Activated CD4-positive, alpha-beta T cell treated with anti-CD3 and anti-CD28 coated beads for 24 hours (primary cell): ENCODE measurements at regions not wholly inside any gene's neighbourhood (a gene's known extent, or its start where the extent isn't known, plus 50 kb on each side); places are given as distances from the start of the nearest gene placed in this dataset.
A peak's percentile ranks its signal among the peaks of the same experiment; 100 is the strongest.

Source experiments
- DNase-seq, 2 donors: peaks; one replicate each; pipeline ENCODE4 v3.0.0-alpha.2; 2020; ENCODE audit warnings: low read depth in 2 of 2

- DNase-seq: no peak
Observed at GRCh38 chr18:47758000-47758399, 172.5 kb downstream of the SMAD2 start.

DNA sequence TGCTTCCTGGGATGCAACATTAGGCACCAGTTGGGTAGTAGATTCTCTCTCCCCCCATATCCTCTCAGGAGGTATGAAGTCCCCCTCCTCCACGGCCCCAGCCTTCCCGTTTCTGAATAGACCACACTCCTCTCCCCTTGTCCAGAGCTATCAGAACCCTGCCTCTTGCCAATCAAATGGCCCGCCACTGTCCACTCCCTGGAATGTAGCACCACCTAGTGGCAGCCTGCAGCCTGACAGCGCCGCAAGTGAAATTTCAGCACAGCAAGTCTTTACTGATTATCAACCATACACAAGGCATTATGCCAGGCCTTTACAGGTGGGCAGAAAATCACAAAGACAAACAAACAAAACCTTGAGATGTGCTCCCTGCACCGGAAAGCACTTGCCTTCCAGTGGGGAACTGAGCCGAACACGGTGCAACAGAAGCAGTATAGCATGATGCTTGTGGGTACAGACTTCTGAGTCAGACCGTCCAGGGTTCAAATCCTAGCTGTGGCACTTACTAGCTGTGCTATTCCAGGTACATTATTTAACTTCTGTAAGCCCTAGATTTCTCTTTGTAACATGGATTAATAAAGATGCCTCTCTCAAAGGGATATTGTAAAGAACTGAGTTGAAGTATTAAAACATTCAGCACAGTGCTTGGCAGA is 174.0 kb downstream of the SMAD2 start:
- DNase-seq: peak; percentile 21 to 45

DNA sequence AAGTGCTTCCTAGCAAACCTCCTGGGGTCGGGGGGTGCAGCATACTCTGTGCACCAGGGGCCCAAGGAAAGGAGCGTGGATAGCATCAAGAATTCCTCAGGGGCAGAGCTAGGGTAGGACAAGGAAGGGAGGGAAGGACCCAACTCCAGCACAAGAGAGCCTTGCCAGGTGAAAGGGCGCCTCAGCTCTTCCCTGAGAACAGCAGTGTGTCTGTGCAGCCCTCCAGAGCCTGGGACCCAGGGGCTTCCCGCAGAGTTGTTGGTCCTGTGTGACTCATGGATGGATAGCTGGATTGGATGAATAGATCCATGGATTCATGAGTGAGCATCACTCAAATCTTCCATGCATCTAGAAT is 175.4 kb downstream of the SMAD2 start:
- no peak for DNase-seq

GRCh38 chr18:47754311-47755101 is 176.0 kb downstream of the SMAD2 start:
- DNase-seq: peak; percentile 22 to 54

DNA sequence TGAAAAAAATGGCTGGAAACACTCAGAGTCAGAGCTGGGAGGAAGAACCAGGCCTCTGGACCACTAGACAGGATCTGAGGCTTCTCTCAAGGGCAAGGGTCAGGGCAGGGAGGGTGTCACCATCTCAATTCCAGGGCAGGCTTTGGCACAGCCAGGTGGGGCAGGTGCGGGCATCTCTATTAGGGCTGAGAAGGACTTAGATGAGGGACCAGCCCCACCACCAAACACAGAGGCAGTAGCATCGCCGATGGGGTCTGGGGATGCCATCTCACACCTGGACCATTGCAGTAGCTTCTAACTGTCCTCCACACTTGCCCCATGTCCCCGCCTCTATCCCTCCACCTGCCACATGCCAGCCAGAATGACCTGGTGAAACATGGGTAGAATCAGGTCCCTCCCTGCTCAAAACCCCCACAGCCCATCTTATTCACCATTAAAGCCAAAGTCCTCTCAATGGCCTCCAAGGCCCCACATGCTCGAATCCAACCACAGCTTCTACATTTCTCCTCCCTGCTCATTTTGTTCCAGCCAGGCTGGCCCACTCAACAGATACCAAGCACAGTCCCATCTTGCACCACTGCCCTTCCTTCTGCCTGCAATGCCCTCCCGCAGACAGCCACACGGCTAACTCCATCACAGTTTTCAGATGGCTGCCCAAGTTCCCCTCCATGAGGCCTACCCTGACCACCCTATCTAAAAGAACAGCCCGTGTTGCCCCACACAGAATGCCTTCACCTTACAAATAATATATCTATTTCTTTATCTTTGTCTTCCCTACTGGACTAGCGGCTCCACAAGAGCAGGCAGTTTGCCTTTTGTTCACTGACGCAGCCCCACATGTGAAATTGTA is 177.4 kb downstream of the SMAD2 start:
- no peak for DNase-seq

GRCh38 chr18:47750889-47751423 is 179.5 kb downstream of the SMAD2 start:
- DNase-seq: no peak

DNA sequence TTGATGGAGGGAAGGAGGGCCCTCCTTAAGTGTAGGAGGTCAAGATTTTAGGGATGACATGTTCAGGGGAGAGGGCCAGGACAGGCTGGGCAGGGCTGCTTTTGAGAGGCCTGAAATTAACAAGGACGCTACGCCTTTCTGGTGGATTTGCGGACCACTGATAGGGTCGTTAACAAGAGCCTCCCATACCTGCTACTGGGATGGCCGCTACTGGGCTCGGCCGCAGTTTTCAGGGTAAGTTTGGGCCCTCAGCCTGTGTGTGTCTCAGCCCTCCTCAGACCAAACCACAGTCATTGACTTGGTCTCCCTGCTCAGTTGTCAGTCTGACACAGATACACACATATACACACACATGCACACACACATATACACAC is 180.9 kb downstream of the SMAD2 start:
- DNase-seq: no peak

DNA sequence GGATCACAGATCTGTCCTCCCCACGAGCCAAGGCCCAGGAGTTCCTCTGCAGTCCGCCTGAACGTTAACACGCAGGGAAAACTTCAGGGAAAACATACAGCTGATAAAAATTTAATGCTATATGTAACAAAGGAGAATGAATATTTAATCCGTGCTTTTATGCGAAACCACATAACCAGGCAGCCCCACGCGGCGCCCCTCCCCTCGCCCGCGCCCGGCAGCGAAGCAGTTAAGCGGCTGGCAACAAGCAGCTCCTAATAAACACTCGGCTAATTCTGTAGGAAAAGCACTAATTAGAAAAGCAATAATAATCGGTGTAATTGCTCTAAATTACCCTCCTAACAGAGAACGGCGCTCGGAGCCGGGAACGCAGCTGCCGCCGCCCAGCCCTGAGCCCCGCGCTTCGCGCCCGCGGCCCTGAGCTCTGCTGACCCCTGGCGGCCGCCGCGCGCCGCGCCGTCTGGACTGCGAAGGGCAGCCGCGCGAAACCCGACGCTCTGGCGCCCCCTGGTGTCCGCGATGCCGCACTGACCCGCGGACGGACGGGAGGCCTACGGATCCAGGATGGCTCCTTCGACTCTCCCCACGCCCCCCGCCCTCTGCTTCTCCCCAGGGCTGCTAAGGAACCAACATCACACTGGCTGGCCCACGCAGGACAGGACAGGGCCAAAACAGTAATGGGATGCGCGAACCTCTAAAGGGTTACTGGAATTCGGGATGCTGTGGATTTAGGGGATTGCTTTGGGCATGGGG is 181.4 kb downstream of the SMAD2 start:
- DNase-seq: peak; percentile 74 to 81

DNA sequence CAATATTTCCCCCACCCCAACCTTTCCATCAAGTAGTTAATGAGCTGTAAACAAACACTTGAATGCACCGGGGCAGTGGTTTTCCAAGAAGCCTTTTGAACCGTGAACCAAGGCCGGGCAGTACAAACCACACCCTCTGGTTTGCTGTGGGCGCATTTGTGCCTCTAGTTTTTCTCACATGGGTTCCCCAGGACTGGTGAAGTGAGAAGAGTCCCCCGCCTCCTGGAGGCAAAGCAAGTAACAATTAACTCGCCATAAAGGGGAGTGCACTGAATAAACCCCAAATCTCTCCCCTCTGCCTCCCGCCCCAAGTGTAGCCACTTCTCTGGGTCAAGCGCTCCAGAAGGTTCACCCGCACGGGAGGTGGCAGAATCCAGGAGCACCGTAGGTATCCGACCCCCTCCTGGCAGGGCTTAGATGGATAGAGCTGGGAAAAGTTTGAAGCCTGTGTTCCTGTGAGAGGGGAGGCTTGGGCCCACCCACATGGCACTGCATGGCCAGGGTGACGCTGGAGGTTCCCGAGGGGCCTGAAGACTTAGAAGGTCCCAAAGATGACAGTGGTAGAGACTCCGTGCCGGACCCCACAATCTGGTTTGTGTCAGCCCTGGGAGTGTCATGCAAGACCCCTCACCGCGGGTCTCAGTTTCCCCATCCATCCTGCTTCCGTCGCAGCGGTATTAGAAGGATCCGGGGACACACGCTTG is 182.2 kb downstream of the SMAD2 start:
- no peak for DNase-seq

GRCh38 chr18:47747260-47747795 is 183.1 kb downstream of the SMAD2 start:
- DNase-seq: no peak

- no peak for DNase-seq
Observed at GRCh38 chr18:47746615-47747014, 183.8 kb downstream of the SMAD2 start.

- no peak for DNase-seq
Observed at GRCh38 chr18:47745227-47745626, 185.2 kb downstream of the SMAD2 start.

DNA sequence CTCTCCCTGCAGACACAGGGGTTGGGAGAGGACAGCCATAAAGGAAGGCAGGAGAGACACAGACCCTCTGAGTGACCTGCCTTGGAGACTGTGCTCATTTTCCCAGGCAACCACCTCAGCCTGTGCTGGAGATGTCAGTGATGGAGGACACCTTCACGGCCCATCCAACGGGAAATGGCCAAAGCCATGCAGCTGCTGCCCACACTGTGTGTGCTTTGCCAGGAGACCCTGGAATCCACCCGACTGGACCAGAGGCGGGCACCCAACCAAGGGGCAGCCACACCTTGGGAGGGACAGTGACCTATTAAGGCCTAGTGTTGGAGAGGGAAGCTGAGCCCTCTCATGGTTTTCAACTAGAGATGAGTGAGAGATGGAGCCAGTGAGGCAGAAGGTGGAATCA is 192.5 kb downstream of the SMAD2 start:
- DNase-seq: no peak

- no peak for DNase-seq
Observed at GRCh38 chr18:47737198-47737830, 193.1 kb downstream of the SMAD2 start.

DNA sequence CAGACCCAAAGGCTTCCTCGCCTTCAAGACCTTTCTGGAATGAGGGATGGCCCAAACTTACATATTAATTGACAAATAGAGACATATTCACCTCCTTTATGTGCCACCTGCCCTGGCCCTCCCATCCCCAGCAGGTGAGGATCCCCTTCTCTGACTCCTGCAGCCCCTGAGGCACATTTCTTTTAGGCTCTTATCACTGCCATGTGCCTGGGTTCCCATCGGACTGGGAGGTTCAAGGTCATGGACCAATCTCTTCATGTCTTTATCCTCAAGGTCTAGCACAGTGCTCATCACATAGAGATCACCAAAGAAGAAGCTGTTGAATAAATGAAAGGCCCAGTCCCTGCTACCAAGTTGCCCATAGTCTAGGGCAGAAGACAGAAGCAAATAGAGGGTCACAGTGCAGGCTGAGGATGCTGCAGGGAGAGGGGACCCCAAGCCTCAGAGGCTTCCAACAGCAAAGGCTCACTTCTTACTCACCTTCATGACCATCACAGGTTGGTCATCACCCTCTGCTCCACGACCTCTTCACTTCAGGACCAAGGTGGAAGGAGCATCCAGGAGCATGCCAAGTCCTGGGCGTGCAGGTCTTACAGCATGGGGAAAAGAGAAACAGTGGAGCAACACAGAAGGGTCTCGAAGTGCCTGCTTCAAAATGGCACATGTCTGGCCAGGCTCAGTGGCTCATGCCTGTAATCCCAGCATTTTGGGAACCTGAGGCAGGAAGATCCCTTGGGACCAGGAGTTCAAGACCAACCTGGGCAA is 193.9 kb downstream of the SMAD2 start:
- DNase-seq: no peak

- DNase-seq: no peak
Observed at GRCh38 chr18:47735041-47735702, 195.3 kb downstream of the SMAD2 start.

DNA sequence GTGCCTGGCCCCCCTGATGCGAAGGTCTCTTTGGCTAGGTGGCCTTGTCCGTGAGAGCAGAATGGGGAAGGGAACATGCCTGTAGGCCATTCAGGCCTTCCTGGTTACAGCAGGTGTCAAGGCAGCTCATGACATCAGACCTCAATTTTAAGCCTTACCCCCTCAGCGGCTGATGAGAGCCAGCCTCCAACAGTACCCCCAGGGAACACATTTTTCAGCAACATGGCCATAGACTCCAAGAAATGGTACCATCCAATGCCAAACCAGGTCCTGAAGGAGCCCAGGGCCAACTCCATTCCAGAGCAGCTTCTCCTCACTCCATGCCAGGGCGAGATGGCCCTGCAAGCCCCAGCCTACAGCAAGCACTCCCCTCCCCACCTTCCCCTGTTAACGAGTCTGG is 199.2 kb downstream of the SMAD2 start:
- DNase-seq: no peak

DNA sequence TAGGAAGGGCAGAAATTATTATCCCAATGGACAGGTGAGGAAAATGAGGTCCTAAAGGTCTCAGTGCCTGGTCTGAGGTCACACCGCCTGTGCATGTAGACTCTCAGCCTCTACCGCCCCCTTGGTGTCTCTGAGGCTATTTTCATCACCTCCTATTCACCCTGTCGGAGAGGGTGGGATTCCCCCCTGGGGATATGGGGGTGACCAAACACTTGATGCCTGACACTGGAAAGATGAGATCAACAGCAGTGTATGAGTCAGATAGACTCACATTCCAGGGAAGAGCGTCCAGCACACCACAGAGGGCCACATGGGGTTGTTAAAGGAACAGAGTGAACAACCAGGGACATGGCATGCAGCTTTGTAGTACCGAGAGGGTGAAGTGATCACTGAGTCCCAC is 199.7 kb downstream of the SMAD2 start:
- DNase-seq: no peak

DNA sequence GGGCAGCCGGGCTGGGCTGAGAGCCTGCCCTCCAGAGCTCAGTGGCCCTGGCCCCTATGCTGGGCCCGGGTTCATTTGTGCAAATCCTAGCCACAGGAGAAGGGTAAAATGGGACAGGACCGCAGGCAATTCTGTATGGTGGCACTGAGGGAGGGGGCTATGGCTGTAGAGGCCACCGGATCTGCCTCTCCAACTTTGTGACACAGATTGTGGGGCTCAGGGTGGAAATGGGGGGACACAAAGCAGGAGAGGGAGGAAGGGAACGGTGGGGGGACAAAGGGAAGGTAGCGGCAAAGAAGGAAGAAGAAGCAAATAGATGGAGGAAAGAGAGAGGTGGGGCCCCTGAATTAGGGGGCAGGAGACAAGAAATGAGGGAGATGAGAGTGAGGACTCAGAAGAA is 201.1 kb downstream of the SMAD2 start:
- DNase-seq: no peak
